CD4-positive, alpha-beta T cell treated with Interleukin-15 for 1 hour (primary cell): ENCODE measurements at regions not wholly inside any gene's neighbourhood (a gene's known extent, or its start where the extent isn't known, plus 50 kb on each side); places are given as distances from the start of the nearest gene placed in this dataset.
"Not testable (repeated sequence)": the region's sequence is repeated elsewhere in the genome, so short reads cannot be mapped to it uniquely, and the experiment has no call there.

ENCODE experiments used
- DNase-seq: peaks from one replicate; pipeline ENCODE4 v3.0.0-alpha.2; 2020

DNA sequence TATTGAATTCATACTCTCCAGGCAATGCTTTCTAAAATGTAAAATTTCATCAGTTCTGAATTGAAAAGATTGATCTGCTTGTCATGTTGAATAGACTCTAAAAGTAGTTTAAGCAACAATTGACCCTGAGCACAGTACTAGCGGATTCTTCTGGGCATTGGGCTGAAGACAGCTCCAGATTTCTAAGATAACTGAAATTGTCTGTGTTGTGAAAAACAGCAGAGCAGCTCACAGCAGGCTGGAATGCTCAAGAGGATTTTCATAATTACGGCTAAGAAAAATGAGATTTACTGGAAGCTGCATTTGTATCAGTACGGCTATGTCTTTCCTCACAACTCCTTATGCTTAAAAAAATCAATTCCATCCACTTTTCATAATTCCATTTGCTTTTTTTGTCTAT lies 373.7 kb downstream of the HACE1 start:
- no peak for DNase-seq

DNA sequence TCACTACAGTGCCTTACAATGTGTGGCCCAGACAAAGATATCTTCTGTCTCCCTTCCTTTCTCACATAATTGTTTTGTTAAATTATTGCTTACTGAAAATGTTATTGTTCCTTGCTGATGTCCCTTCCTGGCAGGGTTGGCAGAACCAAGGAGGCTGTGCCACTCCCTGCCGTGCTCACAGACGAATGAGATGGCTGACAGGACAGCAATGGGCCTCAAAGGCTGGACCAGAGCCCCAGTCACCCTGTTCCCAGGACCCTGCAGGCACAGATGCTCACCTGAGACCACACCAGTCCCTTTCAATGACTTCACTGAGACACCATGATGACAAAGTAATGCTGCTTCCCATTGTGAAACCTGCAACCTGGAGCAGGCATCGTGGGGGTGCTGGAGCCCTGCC lies 375.1 kb downstream of the HACE1 start:
- no peak for DNase-seq

GRCh38 chr6:104484191-104484590 lies 375.5 kb downstream of the HACE1 start:
- no peak for DNase-seq

GRCh38 chr6:104483225-104483834 lies 376.4 kb downstream of the HACE1 start:
- DNase-seq = no peak

GRCh38 chr6:104477569-104477968 lies 382.1 kb downstream of the HACE1 start:
- DNase-seq = no peak

GRCh38 chr6:104473021-104473429 lies 386.7 kb downstream of the HACE1 start:
- DNase-seq = no peak

GRCh38 chr6:104472021-104472901 lies 387.5 kb downstream of the HACE1 start:
- DNase-seq = no peak

GRCh38 chr6:104466306-104466705 lies 393.4 kb downstream of the HACE1 start:
- no peak for DNase-seq

DNA sequence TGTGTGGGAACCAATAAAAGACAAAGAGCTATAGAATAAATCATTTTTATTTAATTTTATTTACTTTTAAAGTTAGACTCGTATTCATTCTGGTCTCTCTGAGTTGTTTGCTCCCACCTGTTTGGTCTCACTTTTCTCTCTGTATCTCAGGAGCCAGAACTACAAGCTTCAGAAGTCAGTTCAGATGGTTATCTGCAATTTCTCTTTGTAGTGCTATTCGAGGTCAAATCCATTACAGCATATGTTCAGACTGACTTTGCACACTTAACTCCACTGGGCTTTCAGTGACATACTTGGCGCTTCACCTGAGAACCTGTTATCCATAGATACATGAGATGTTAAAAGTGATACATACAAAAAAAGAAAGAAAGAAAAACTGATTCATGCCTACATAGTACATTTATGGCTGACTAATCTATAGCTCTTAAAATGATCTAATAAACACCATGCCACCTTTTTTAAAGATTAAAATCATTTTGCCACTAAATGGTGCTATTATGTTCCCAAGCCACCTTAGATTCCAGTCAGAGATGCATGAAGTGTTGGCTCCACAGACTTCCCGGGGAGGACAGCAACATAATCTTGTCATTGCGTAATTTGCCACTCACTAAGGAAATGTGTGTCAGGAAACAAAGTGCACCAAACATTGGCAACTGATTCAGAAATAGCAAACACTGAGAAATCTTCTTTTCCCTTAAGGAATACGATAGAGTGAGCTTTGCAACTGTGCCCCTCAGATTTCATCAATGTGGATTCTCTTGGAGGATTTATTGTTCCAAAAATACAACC lies 396.7 kb downstream of the HACE1 start:
- DNase-seq = no peak

DNA sequence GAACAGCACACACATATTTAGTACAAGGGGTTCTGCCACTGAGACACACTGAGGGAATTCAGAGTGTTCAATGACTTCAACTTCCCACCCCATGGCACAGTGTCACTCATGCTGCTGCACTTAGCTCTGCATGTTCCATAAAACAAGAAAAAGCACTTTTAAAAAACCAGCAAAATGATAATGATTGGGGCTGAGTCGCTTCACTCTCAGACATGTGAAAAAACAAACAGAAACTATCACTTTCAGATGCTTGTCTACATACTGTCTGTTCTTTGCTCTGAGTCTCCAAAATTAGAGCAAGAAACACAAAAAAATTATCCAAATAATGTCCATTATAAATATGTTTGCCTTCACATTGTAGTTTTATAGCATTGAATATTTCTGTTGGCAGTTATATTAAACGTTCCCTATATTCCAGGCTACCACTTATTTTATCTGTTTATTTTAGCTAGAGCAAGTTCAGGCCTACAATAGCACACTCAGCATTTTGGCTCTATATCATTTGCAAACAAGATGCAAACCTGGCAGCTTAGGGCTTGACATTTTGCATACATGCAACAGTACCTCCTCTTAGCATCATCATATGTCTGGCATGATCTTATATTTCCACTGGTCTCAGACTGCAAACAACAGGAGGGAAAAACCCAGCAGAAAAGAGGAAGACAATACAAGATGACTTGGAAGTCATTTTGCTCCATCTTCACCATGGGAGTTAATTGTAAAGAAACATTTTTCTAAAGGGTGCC lies 398.8 kb downstream of the HACE1 start:
- DNase-seq = no peak

GRCh38 chr6:104459543-104459942 lies 400.2 kb downstream of the HACE1 start:
- DNase-seq = no peak

- no peak for DNase-seq
These were observed 409.8 kb downstream of the HACE1 start for GRCh38 chr6:104449918-104450317.

- DNase-seq = not testable (repeated sequence)
These were observed 413.3 kb downstream of the HACE1 start for GRCh38 chr6:104446101-104447080.

GRCh38 chr6:104434519-104434918 lies 425.2 kb downstream of the HACE1 start:
- no peak for DNase-seq

DNA sequence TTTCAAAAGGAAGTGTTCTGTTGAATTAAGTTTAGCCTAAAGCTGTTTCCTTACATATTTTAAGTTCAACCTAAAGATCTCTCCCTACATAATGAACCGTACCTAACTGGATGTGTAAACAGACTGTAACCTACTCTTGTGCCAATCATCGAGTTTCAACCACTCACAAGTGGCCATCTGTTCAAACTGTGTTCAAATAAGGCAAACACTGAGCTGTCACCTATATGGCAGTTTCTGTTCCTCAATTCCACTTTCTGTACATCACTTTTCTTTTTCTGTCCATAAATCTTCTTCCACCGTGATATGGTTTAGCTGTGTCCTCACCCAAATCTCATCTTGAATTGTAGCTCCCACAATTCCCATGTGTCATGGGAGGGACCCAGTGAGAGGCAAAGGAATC lies 428.6 kb downstream of the HACE1 start:
- DNase-seq = no peak

- no peak for DNase-seq
These were observed 431.5 kb downstream of the HACE1 start for GRCh38 chr6:104428184-104428583.

- DNase-seq = no peak
These were observed 436.0 kb downstream of the HACE1 start for GRCh38 chr6:104423691-104424090.

DNA sequence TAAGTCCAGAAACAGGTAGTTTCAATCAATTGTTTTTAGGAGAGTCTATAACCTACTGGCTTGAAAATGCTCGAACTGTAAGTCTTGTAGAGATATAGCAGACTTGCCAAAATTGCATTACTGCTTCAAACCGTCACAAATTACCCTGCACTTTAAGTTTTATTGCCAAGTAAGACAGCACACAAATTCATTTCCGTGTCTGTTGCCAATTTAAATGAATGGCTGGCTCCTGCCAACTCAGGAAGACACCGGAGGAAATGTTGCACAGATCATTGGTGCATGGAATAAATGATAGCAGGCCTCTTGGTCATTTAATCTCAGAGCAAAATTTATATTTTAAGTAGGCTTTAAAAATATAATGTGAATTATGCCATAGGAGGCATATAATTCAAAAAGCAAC lies 438.1 kb downstream of the HACE1 start:
- no peak for DNase-seq

- DNase-seq = no peak
These were observed 440.9 kb downstream of the HACE1 start for GRCh38 chr6:104418839-104419238.

GRCh38 chr6:104418125-104418524 lies 441.6 kb downstream of the HACE1 start:
- no peak for DNase-seq

GRCh38 chr6:104414723-104415122 lies 445.0 kb downstream of the HACE1 start:
- DNase-seq = no peak

DNA sequence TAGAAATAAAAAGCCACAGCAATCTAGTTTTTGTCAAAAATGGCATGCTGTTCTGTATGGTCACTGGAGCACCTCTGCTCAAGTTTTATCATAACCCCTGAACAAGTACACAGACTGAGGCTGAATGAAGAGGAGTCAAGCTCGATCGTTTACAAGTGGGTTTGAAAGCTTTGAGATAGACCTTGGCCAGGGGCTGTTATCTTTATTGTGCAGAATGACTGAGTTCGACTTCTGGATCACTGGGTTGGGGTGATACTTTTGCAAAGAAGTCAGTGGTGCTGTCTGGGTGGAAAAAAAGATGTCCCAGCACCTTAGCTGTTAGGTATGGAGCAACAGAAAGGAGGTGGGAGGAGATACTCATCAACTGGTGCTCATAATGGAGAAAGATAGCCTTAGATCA lies 446.0 kb downstream of the HACE1 start:
- no peak for DNase-seq
